ENCODE measurements at regions not wholly inside any gene's neighbourhood (a gene's known extent, or its start where the extent isn't known, plus 50 kb on each side); places are given as distances from the start of the nearest gene placed in this dataset.

DNA sequence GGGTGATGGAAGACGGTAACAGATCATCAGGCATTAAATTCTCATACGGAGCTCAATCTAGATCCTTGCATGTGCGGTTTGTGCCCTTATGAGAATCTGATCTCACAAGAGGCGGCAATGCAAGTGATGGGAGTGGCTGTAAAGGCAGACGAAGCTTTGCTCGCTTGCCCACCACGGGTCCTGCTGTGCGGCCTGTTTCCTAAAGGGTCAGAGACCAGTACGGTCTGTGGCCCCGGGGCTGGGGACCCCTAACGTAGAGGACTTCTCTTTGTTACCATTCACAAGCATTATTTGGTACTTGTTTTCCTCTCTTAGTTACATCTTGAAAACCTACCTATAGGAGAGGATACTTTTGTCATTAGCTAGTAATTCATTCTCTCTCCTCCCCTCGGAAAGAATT, 221.0 kb downstream of the ADAM29 start:
- no peak for DNase-seq (ENCODE audit: low read depth, low spot score)
- TF ChIP-seq, protein P1, sequence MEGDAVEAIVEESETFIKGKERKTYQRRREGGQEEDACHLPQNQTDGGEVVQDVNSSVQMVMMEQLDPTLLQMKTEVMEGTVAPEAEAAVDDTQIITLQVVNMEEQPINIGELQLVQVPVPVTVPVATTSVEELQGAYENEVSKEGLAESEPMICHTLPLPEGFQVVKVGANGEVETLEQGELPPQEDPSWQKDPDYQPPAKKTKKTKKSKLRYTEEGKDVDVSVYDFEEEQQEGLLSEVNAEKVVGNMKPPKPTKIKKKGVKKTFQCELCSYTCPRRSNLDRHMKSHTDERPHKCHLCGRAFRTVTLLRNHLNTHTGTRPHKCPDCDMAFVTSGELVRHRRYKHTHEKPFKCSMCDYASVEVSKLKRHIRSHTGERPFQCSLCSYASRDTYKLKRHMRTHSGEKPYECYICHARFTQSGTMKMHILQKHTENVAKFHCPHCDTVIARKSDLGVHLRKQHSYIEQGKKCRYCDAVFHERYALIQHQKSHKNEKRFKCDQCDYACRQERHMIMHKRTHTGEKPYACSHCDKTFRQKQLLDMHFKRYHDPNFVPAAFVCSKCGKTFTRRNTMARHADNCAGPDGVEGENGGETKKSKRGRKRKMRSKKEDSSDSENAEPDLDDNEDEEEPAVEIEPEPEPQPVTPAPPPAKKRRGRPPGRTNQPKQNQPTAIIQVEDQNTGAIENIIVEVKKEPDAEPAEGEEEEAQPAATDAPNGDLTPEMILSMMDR (IDR thresholded peaks at IDR 0.05; ENCODE audit: insufficient read depth, low read length, missing control alignments): no peak
- H3K4me3 ChIP-seq (ENCODE audit: low read depth, low read length): no peak overlapping the region
- CTCF ChIA-PET: no interaction called here
- POLR2A ChIA-PET: no interaction called here

DNA sequence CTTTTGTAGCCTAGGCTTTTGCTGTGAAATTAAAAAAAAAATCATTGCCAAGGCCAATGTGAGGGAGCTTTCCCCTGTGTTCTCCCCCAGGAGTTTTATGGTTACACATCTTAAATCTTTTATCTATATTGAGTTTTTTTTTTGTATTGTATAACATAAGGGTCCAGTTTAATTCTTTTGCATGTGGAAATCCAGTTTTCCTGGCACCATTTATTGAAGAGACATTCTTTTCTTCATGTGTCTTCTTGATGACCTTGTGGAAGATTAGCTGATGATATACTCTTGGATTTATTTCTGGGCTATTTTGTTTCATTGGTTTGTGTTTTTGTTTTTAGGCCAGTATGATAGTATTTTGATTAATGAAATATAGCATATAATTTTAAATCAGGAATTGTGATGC, 225.0 kb downstream of the ADAM29 start:
- TF ChIP-seq, protein P1 (IDR thresholded peaks at IDR 0.05; ENCODE audit: insufficient read depth, low read length, missing control alignments): no peak
- CTCF ChIA-PET: no interaction called here
- H3K4me3 ChIP-seq (ENCODE audit: low read depth, low read length): no peak overlapping the region
- DNase-seq (ENCODE audit: low read depth, low spot score): no peak
- POLR2A ChIA-PET: no interaction called here

DNA sequence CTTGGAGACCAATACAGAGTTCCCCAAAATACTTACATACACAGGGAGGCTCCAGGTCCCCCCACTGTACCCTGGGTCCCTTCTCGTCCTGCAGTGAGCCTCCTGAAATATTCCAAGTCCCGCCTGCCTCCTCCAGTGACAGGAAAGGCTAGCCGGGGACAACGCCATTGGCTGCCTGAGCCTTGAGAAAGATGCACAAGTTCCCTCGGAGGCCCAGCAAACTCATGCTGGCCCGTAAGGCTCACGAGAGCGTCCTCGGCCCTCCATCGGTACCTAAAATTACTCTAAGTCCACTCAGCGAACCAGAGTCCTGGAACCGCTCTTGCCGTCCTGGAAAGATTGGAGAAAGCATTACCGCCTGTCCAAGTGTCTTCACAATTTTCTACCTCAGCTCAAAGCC, 228.6 kb downstream of the ADAM29 start:
- ChIA-PET CTCF (no interaction called here), POLR2A (no interaction called here)
- H3K4me3 ChIP-seq (ENCODE audit: low read depth, low read length): no peak overlapping the region
- DNase-seq (ENCODE audit: low read depth, low spot score): no peak
- TF ChIP-seq, protein P1 (IDR thresholded peaks at IDR 0.05; ENCODE audit: insufficient read depth, low read length, missing control alignments): no peak

DNA sequence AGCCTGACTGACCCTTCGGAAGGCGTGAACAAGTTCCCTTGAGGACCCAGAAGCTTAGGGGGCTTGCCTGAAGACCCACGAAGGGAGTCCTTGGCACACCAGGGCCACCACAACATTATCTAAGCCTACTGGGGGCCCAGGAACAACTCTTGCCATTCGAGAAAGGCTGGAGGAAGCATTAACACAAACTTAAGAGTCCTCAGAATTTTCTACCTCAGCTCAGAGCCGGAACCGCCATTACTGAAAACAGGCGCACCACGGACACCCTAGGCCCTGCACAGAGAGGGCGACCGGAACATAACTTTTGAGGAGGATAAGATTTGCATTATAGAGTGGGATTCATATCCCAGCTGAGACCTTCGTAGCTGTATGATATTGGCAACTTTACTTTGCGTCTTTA, 229.1 kb downstream of the ADAM29 start:
- POLR2A ChIA-PET: no interaction called here
- CTCF ChIA-PET: no interaction called here
- H3K4me3 ChIP-seq (ENCODE audit: low read depth, low read length): no peak overlapping the region
- no peak for DNase-seq (ENCODE audit: low read depth, low spot score)
- TF ChIP-seq, protein P1 (IDR thresholded peaks at IDR 0.05; ENCODE audit: insufficient read depth, low read length, missing control alignments): no peak

DNA sequence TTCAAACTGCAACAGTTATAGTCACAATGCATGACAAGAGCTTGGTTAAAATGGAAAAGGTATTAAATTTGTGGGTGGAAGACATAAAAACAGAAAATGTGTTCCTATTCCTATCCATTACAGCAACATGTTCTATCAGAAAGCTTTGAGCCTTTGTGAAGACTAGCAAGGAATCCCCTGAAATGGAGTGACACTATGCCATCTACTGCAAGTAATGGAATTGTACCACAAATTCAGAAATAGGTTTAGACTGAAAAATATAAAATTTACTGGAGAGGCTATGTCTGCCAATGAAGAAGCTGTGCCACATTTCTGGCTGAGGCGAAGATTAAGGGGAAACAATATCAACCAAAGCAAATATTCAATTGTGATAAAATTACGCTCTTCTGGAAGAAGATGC, 247.9 kb downstream of the ADAM29 start:
- CTCF ChIA-PET: no interaction called here
- TF ChIP-seq, protein P1 (IDR thresholded peaks at IDR 0.05; ENCODE audit: insufficient read depth, low read length, missing control alignments): no peak
- DNase-seq (ENCODE audit: low read depth, low spot score): no peak
- no peak overlapping the region for H3K4me3 ChIP-seq (ENCODE audit: low read depth, low read length)
- POLR2A ChIA-PET: no interaction called here

GRCh38 chr4:175176710-175177109, 258.6 kb downstream of the ADAM29 start:
- ChIA-PET POLR2A (no interaction called here), CTCF (no interaction called here)
- no peak overlapping the region for H3K4me3 ChIP-seq (ENCODE audit: low read depth, low read length)
- no peak for DNase-seq (ENCODE audit: low read depth, low spot score)
- TF ChIP-seq, protein P1 (IDR thresholded peaks at IDR 0.05; ENCODE audit: insufficient read depth, low read length, missing control alignments): no peak
